GM18909 (cell line): ENCODE measurements at regions not wholly inside any gene's neighbourhood (a gene's known extent, or its start where the extent isn't known, plus 50 kb on each side); places are given as distances from the start of the nearest gene placed in this dataset.

ENCODE experiments used
- ATAC-seq: cut with Tn5 transposase; IDR thresholded peaks from one replicate; pipeline ENCODE4 v1.9.1; 2021; ENCODE audit warnings: mild to moderate bottlenecking; ENCODE audit not compliant: unreplicated experiment, poor library complexity

GRCh38 chr10:25113191-25114035 is 61.4 kb upstream of the GPR158 start:
- ATAC-seq = peak; percentile 97

- no peak for ATAC-seq
Observed at GRCh38 chr10:25114036-25114411, 60.8 kb upstream of the GPR158 start.

GRCh38 chr10:25117757-25118156 is 57.0 kb upstream of the GPR158 start:
- no peak for ATAC-seq

GRCh38 chr10:25120188-25120587 is 54.6 kb upstream of the GPR158 start:
- no peak for ATAC-seq
